ENCODE measurements at regions not wholly inside any gene's neighbourhood (a gene's known extent, or its start where the extent isn't known, plus 50 kb on each side); places are given as distances from the start of the nearest gene placed in this dataset.

DNA sequence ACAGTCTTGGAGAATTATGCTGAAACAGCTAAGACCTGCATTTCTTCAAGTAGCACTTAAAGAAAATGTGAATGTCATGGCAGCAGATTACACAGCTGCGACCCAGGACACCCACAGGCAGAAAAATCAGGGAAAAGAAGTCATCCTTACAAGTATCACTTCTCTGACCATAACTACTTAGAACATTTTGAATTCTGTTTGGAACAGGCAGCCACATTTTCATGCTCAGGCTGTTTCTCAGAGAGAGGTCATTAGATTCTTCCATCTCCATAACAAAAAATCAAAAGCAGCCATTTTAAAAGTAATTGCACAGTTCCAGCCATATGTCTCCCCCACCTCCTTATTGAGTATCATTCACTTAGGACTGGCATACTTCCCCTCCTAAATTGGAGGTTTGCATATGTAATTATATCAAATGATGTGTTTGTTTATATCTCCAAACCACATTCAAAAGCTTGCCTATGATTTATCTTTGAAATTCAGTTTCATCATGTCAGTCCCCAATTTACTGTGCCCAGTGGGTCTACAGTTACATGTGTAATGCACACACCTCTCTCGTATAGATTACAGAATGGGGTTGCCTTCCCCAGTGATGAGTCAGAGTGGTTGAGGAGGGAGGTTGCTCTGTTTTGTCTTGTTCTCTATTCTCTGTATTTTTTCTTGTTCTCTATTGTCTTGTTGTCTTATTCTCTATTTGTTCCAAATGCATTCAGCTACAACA, 276.5 kb upstream of the MTNR1B start:
- intact Hi-C loops (cut with micrococcal nuclease): no loop called here
- Histone ChIP-seq H3K4me1 (no peaks in the 10 kb centered on the region), H3K9me3 (replicated peaks) (no peaks in the 10 kb centered on the region), H3K27me3 (ENCODE audit: low read depth) (no peaks in the 10 kb centered on the region), H3K36me3 (no peaks in the 10 kb centered on the region), H3K27ac (replicated peaks) (no peak overlapping the region), H3K4me3 (no peak overlapping the region)
- no peak for DNase-seq
- TF ChIP-seq, protein P1, sequence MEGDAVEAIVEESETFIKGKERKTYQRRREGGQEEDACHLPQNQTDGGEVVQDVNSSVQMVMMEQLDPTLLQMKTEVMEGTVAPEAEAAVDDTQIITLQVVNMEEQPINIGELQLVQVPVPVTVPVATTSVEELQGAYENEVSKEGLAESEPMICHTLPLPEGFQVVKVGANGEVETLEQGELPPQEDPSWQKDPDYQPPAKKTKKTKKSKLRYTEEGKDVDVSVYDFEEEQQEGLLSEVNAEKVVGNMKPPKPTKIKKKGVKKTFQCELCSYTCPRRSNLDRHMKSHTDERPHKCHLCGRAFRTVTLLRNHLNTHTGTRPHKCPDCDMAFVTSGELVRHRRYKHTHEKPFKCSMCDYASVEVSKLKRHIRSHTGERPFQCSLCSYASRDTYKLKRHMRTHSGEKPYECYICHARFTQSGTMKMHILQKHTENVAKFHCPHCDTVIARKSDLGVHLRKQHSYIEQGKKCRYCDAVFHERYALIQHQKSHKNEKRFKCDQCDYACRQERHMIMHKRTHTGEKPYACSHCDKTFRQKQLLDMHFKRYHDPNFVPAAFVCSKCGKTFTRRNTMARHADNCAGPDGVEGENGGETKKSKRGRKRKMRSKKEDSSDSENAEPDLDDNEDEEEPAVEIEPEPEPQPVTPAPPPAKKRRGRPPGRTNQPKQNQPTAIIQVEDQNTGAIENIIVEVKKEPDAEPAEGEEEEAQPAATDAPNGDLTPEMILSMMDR (IDR thresholded peaks at IDR 0.05; ENCODE audit: borderline replicate concordance): no peak

DNA sequence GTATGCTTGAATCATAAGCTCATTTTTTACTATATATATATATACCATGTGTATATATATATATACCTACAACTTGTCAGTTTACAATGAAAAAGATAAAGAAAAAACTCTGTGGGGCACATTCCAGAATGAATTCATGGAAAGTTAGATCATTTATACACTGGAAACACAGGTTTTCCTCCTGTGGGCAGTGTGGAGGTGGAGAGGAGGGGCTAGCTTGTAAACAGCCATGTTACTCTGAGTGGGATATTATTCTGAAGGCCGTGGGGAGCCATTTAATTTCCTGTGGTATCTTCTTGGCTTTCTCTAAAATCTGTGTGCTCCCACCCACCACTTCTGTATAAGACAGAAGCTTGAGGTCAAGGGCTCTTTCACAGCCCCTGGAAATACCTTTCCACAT, 273.4 kb upstream of the MTNR1B start:
- Histone ChIP-seq H3K4me3 (no peak overlapping the region), H3K27ac (replicated peaks) (no peak overlapping the region), H3K4me1 (no peaks in the 10 kb centered on the region), H3K9me3 (replicated peaks) (no peaks in the 10 kb centered on the region), H3K27me3 (ENCODE audit: low read depth) (no peaks in the 10 kb centered on the region), H3K36me3 (no peaks in the 10 kb centered on the region)
- TF ChIP-seq, protein P1 (IDR thresholded peaks at IDR 0.05; ENCODE audit: borderline replicate concordance): no peak
- intact Hi-C loops (cut with micrococcal nuclease): no loop called here
- no peak for DNase-seq

DNA sequence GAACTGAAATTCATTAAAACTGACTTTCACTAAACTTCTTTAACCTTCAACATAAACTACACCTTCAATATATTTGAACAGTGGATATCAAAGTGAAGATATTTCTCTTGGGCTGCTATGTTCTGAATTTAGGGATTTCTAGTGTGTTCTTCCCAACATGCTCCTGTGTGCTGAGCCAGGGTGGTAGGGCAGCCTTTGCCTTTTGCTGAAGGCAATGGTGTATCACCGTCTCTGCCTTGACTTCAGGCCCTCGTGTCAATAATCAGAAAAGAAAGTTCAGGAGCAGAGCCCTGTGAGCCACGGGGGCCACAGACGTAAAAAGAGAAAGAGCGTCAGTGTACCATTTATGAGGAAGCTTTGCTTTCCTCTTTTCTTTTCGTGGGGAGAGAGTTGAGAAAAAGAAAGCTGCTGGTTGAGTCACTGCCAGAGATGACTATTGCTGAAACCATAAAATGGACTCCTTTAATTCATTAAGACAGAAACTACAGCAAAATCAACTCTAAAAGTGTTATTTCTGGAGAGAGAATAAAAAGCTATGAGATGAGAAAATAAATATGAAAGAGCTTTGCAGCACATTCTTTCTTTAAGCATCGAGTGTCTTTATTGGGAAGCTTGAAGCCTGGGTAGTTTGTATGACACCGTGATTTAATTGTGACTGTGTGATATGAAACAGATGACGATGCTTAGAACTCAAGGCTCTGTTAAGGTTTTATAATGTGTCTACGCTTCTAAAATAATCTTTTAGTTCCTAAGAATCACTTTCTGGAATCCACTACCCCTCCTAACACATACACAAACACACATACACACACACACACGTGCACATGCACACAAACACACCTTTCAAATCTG, 271.8 kb upstream of the MTNR1B start:
- Histone ChIP-seq H3K4me1 (no peaks in the 10 kb centered on the region), H3K27me3 (ENCODE audit: low read depth) (no peaks in the 10 kb centered on the region), H3K27ac (replicated peaks) (no peak overlapping the region), H3K4me3 (no peak overlapping the region), H3K9me3 (replicated peaks) (no peaks in the 10 kb centered on the region), H3K36me3 (no peaks in the 10 kb centered on the region)
- intact Hi-C loops (cut with micrococcal nuclease): no loop called here
- DNase-seq: no peak
- TF ChIP-seq, protein P1 (IDR thresholded peaks at IDR 0.05; ENCODE audit: borderline replicate concordance): no peak

DNA sequence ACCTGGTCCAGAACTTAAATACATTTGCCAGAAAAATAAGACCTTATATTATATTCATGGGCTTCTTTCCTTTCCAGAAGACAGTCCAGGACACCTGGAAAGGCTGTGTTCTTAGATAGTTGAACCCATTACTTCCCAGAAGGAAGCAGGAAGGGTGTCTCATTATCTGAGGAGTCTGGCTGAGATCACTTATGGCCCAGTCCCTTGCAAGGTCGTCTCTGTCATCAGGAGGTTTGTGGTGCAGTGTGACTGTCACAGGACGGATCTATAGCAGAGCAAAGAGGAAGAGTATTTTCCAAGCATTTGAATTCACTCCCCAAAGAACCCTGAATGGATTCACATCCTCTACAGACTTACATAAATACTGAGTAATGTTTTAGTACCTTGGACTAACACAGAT, 270.7 kb upstream of the MTNR1B start:
- Histone ChIP-seq H3K36me3 (no peaks in the 10 kb centered on the region), H3K4me1 (peaks cover 8% of the 10 kb centered on the region), H3K27me3 (ENCODE audit: low read depth) (no peaks in the 10 kb centered on the region), H3K4me3 (no peak overlapping the region), H3K9me3 (replicated peaks) (no peaks in the 10 kb centered on the region), H3K27ac (replicated peaks) (no peak overlapping the region)
- TF ChIP-seq, protein P1 (IDR thresholded peaks at IDR 0.05; ENCODE audit: borderline replicate concordance): no peak
- intact Hi-C loops (cut with micrococcal nuclease): no loop called here
- no peak for DNase-seq

DNA sequence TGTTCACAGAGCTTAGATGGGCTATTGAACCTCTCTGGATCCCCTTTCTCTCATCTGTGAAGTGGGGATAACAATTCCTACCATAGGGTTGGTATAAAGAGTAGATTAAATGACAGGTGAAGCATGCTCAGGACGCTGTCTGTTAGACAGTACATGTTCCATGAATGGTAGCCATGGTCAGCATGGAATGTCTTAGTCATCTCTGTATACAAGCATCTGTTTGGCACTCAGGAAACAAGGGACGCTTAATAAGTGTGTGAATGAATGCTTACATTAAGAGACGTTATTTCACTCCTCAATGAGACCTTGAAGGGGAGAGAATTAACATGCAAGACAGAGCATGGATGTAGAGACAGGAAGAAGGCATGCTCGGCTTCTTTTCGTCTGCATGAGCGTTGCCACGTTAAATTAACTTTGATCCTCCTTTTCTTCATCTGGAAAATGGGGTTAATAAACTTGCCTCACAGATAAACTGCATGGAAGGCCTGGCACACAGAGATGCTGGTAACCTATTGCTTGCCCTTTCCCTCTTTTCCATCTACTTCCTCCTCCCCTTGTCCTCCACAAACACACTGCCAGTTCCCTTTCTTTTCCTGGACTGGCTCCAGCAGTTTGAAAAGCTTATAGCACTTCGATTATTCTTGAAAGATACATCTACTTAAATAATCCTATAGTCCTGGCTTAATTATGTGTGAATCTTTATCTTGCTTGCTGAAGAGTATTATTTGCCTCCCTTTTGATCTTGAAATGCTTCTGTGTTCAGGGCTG, 267.2 kb upstream of the MTNR1B start:
- Histone ChIP-seq H3K9me3 (replicated peaks) (no peaks in the 10 kb centered on the region), H3K27ac (replicated peaks) (no peak overlapping the region), H3K4me1 (peaks cover 19% of the 10 kb centered on the region), H3K4me3 (no peak overlapping the region), H3K27me3 (ENCODE audit: low read depth) (no peaks in the 10 kb centered on the region), H3K36me3 (no peaks in the 10 kb centered on the region)
- TF ChIP-seq, protein P1 (IDR thresholded peaks at IDR 0.05; ENCODE audit: borderline replicate concordance): no peak
- intact Hi-C loops (cut with micrococcal nuclease): no loop called here
- no peak for DNase-seq

Data from left ventricle myocardium inferior (tissue), 1 donor.